A673 (cell line): ENCODE measurements at regions not wholly inside any gene's neighbourhood (a gene's known extent, or its start where the extent isn't known, plus 50 kb on each side); places are given as distances from the start of the nearest gene placed in this dataset.

ENCODE experiments used
- BruUV-seq: library from RNA; stranded (reverse); fragments of 400-500 nt; replicated peaks from 2 replicates; lab custom pipeline; 2021; lab: Mats Ljungman, UMichigan
- CTCF ChIA-PET: fragments of 300-600 bp; sonication (Branson Sonifier 250); formaldehyde crosslinking; loops from one replicate; lab custom pipeline; 2022; ENCODE audit warnings: antibody characterized with exemption; lab: Charles Lee
- POLR2A ChIA-PET: fragments of 300-600 bp; sonication (Branson Sonifier 250); formaldehyde crosslinking; loops from one replicate; lab custom pipeline; 2022; ENCODE audit warnings: antibody characterized with exemption; ENCODE audit not compliant: low non-redundant PET; lab: Charles Lee
- DNase-seq: peaks from one replicate; pipeline ENCODE4 v3.0.0-alpha.2; 2015; ENCODE audit warnings: low spot score
- H3K27ac ChIP-seq: fragments of 200-600 bp; sonication (generic); 2 replicates; pipeline ENCODE4 v1.5.1; 2016; ENCODE audit warnings: mixed run types, low read depth, mild to moderate bottlenecking, mixed read lengths, antibody characterized with exemption, low read length; ENCODE audit not compliant: poor library complexity, severe bottlenecking
- H3K27me3 ChIP-seq: fragments of 200-600 bp; sonication (generic); replicated peaks from 2 replicates; pipeline ENCODE4 v1.6.1; 2017; ENCODE audit warnings: mixed run types, low read depth, mild to moderate bottlenecking, mixed read lengths, antibody characterized with exemption, low read length; ENCODE audit not compliant: insufficient read depth, poor library complexity
- H3K36me3 ChIP-seq: fragments of 200-600 bp; sonication (generic); 2 replicates; pipeline ENCODE4 v1.6.1; 2016; ENCODE audit warnings: mixed run types, mild to moderate bottlenecking, mixed read lengths, antibody characterized with exemption, low read length; ENCODE audit not compliant: insufficient read depth, poor library complexity, severe bottlenecking
- H3K4me1 ChIP-seq: fragments of 200-600 bp; sonication (generic); 2 replicates; pipeline ENCODE4 v1.6.1; 2017; ENCODE audit warnings: mixed run types, mild to moderate bottlenecking, mixed read lengths, antibody characterized with exemption, low read length; ENCODE audit not compliant: insufficient read depth, poor library complexity, severe bottlenecking
- H3K4me3 ChIP-seq: fragments of 200-600 bp; sonication (generic); 2 replicates; pipeline ENCODE4 v1.5.1; 2016; ENCODE audit warnings: low read depth, mixed run types, mild to moderate bottlenecking, mixed read lengths, low read length; ENCODE audit not compliant: poor library complexity, severe bottlenecking
- H3K9me3 ChIP-seq: fragments of 200-600 bp; sonication (generic); 2 replicates; pipeline ENCODE4 v1.6.1; 2016; ENCODE audit warnings: mixed run types, low read depth, mild to moderate bottlenecking, mixed read lengths, antibody characterized with exemption, low read length; ENCODE audit not compliant: poor library complexity, severe bottlenecking
- CTCF ChIP-seq: fragments of 300-800, 200-600 bp; sonication (generic); conservative IDR thresholded peaks from 2 replicates; pipeline ENCODE4 v1.5.1; 2017; ENCODE audit warnings: low read depth, mild to moderate bottlenecking, antibody characterized with exemption, low read length, moderate library complexity, mixed read lengths
- EZH2 ChIP-seq: fragments of 200-600 bp; sonication (generic); IDR thresholded peaks from 2 replicates; pipeline ENCODE4 v1.6.1; 2017; ENCODE audit warnings: borderline replicate concordance, low read depth, mild to moderate bottlenecking, mixed read lengths, antibody characterized with exemption, low read length; ENCODE audit not compliant: poor library complexity, severe bottlenecking
- intact Hi-C: fragments of 100-400 bp; cut with micrococcal nuclease; formaldehyde crosslinking; loops from one replicate; pipeline ENCODE4 v1.10.0; 2022; ENCODE audit not compliant: unreplicated experiment

- H3K27ac ChIP-seq: no peak overlapping the region
- H3K27me3 ChIP-seq: no peaks in the 10 kb centered on the region
- intact Hi-C loops: no loop called here
- no peak overlapping the region for H3K4me3 ChIP-seq
- no peaks in the 10 kb centered on the region for H3K4me1 ChIP-seq
- H3K9me3 ChIP-seq: no peaks in the 10 kb centered on the region
- no peak for DNase-seq
- CTCF ChIA-PET: no interaction called here
- no TSS peak for BruUV-seq
- POLR2A ChIA-PET: no interaction called here
- no peak for TF ChIP-seq CTCF
- TF ChIP-seq EZH2: no peak
- H3K36me3 ChIP-seq: no peaks in the 10 kb centered on the region
Measured at GRCh38 chr22:49113758-49114157, 713.9 kb downstream of the BRD1 start.

GRCh38 chr22:49112661-49113626, 714.7 kb downstream of the BRD1 start:
- H3K27ac ChIP-seq: no peak overlapping the region
- CTCF ChIA-PET: no interaction called here
- H3K4me3 ChIP-seq: no peak overlapping the region
- TF ChIP-seq CTCF (no peak), EZH2 (no peak)
- no peak for DNase-seq
- no TSS peak for BruUV-seq
- intact Hi-C loops: no loop called here
- no peaks in the 10 kb centered on the region for H3K4me1 ChIP-seq
- no peaks in the 10 kb centered on the region for H3K36me3 ChIP-seq
- no peaks in the 10 kb centered on the region for H3K27me3 ChIP-seq
- POLR2A ChIA-PET: no interaction called here
- no peaks in the 10 kb centered on the region for H3K9me3 ChIP-seq

GRCh38 chr22:49112176-49112575, 715.5 kb downstream of the BRD1 start:
- no peak for DNase-seq
- no peaks in the 10 kb centered on the region for H3K27me3 ChIP-seq
- ChIA-PET CTCF (no interaction called here), POLR2A (no interaction called here)
- no peaks in the 10 kb centered on the region for H3K36me3 ChIP-seq
- H3K4me1 ChIP-seq: no peaks in the 10 kb centered on the region
- no peak overlapping the region for H3K27ac ChIP-seq
- no TSS peak for BruUV-seq
- no peaks in the 10 kb centered on the region for H3K9me3 ChIP-seq
- intact Hi-C loops: no loop called here
- TF ChIP-seq EZH2 (no peak), CTCF (no peak)
- no peak overlapping the region for H3K4me3 ChIP-seq
